Suprapubic skin (tissue), 4 donors: ENCODE measurements at regions not wholly inside any gene's neighbourhood (a gene's known extent, or its start where the extent isn't known, plus 50 kb on each side); places are given as distances from the start of the nearest gene placed in this dataset.

Experiments used
- DNase-seq, 2 donors: peaks; one replicate each; pipeline ENCODE4 v3.0.0-alpha.2; 2019; ENCODE audit warnings: low spot score in 2 of 2
- H3K27ac ChIP-seq: fragments of 200-600 bp; sonication (generic); one replicate; pipeline ENCODE4 v1.5.1; 2019
- H3K27me3 ChIP-seq: fragments of 200-600 bp; sonication (generic); one replicate; pipeline ENCODE4 v1.5.1; 2019
- H3K36me3 ChIP-seq: fragments of 200-600 bp; sonication (generic); one replicate; pipeline ENCODE4 v1.5.1; 2019
- H3K4me1 ChIP-seq: fragments of 200-600 bp; sonication (generic); one replicate; pipeline ENCODE4 v1.5.1; 2019
- H3K4me3 ChIP-seq: fragments of 200-600 bp; sonication (generic); one replicate; pipeline ENCODE4 v1.5.1; 2019; ENCODE audit warnings: mild to moderate bottlenecking
- H3K9me3 ChIP-seq: fragments of 200-600 bp; sonication (generic); one replicate; pipeline ENCODE4 v1.5.1; 2019
- EP300 ChIP-seq: sonication (generic); formaldehyde crosslinking; IDR thresholded peaks from one replicate; pipeline ENCODE4 v1.6.1; 2017; ENCODE audit warnings: antibody characterized with exemption
- POLR2A ChIP-seq, 2 donors: fragments of 450-650 bp; IDR thresholded peaks; one replicate each; pipeline ENCODE4 v1.6.1; 2017; ENCODE audit warnings: antibody characterized with exemption in 2 of 2, mild to moderate bottlenecking in 2 of 2, moderate library complexity in 2 of 2
- POLR2AphosphoS5 ChIP-seq, 3 donors: sonication (generic); formaldehyde crosslinking; IDR thresholded peaks; one replicate each; pipeline ENCODE4 v1.6.1; 2017; ENCODE audit warnings: antibody characterized with exemption in 3 of 3
- WGBS: methylation state at CpG from one replicate; pipeline ENCODE4 v1.1.5; 2018; 5-methylcytosine and 5-hydroxymethylcytosine counted together
- TF ChIP-seq, protein P1 (sequence below), 2 donors: fragments of 200-600 bp in 1 of 2; fragments of 450-650 bp in 1 of 2; sonication (generic) in 1 of 2; IDR thresholded peaks; one replicate each; pipeline ENCODE4 v1.5.1; 2016 to 2019; ENCODE audit warnings: antibody characterized with exemption in 2 of 2, mild to moderate bottlenecking in 1 of 2, moderate library complexity in 1 of 2

DNA sequence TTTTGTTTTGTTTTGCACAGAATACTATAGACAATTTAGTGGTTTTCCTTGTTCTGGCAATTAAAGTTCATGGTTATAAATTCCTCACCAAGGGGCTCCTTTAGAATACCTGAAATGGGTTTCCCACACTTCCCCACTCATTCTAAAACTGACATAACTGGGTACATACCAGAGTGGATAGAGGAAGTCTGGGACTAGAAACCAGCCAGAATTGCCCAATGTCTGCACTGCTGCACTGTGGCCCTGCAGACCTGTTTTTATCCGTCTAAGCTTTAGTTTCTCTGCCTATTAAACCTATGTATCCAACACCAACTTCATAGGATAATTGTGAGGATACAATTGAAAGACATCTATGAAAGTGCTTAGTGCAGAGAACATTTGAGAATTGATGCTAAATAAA, 498.6 kb downstream of the KCTD12 start:
- H3K4me3 ChIP-seq, result no peak overlapping the region
- no peaks in the 10 kb centered on the region for H3K27me3 ChIP-seq
- TF ChIP-seq, protein P1, sequence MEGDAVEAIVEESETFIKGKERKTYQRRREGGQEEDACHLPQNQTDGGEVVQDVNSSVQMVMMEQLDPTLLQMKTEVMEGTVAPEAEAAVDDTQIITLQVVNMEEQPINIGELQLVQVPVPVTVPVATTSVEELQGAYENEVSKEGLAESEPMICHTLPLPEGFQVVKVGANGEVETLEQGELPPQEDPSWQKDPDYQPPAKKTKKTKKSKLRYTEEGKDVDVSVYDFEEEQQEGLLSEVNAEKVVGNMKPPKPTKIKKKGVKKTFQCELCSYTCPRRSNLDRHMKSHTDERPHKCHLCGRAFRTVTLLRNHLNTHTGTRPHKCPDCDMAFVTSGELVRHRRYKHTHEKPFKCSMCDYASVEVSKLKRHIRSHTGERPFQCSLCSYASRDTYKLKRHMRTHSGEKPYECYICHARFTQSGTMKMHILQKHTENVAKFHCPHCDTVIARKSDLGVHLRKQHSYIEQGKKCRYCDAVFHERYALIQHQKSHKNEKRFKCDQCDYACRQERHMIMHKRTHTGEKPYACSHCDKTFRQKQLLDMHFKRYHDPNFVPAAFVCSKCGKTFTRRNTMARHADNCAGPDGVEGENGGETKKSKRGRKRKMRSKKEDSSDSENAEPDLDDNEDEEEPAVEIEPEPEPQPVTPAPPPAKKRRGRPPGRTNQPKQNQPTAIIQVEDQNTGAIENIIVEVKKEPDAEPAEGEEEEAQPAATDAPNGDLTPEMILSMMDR (IDR thresholded peaks at IDR 0.05), result no peak
- TF ChIP-seq EP300 (no peak), POLR2A (IDR thresholded peaks at IDR 0.05) (no peak), POLR2AphosphoS5 (IDR thresholded peaks at IDR 0.05) (no peak)
- peaks cover 22% of the 10 kb centered on the region for H3K4me1 ChIP-seq
- H3K9me3 ChIP-seq, result no peaks in the 10 kb centered on the region
- 72% methylated on average over 1 of the region's 1 CpG for WGBS
- no peaks in the 10 kb centered on the region for H3K36me3 ChIP-seq
- no peak for DNase-seq
- no peak overlapping the region for H3K27ac ChIP-seq

DNA sequence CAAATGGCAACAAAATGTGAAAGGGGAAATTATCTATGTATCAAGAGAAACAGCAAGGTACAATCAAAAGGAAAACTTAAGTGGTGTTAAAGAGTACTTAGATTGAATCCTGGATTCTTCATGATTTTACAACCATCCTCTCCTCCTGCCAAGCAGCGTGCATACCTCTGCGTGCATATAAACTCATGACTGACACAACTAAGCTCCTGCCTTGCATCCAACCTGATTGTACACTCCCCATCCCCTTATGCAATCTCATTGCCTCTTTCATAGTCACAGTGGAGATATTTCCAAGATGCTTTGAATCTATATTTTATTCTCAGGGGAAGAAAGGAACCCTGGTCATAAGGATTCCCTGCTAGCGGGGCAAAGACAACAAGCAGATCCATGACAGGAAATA, 499.9 kb downstream of the KCTD12 start:
- WGBS, result 83% methylated on average over 3 of the region's 3 CpGs

DNA sequence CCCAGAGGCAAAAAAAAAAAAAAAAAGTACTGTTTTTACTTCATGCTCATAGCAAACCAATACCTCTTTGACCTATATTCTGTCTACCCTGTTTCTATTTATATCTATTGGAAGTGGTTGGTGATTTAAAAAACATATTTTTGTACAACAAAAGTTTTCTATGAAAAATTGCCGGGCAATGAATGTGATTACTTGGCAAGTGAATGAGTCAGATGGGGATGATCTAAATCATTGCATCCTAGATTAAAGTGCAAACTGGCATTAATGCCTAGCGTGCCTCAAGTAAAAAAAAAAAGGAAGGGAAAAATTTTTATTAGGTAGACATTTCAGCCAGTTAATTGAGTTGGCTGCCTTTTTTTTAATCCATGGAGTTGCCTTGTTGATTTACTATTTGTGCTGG, 500.6 kb downstream of the KCTD12 start:
- no peak for DNase-seq
- Histone ChIP-seq H3K27me3 (no peaks in the 10 kb centered on the region), H3K4me3 (no peak overlapping the region), H3K9me3 (no peaks in the 10 kb centered on the region), H3K4me1 (peaks cover 22% of the 10 kb centered on the region), H3K27ac (no peak overlapping the region), H3K36me3 (no peaks in the 10 kb centered on the region)
- 67% methylated on average over 2 of the region's 2 CpGs for WGBS
- TF ChIP-seq POLR2AphosphoS5 (IDR thresholded peaks at IDR 0.05) (no peak), POLR2A (IDR thresholded peaks at IDR 0.05) (no peak), EP300 (no peak)
- TF ChIP-seq, protein P1 (IDR thresholded peaks at IDR 0.05), result no peak

More for the DNA sequence above, 499.9 kb downstream of the KCTD12 start:
- Histone ChIP-seq H3K27ac (no peak overlapping the region), H3K27me3 (no peaks in the 10 kb centered on the region), H3K9me3 (no peaks in the 10 kb centered on the region), H3K36me3 (no peaks in the 10 kb centered on the region), H3K4me1 (peaks cover 22% of the 10 kb centered on the region), H3K4me3 (no peak overlapping the region)
- no peak for DNase-seq
- TF ChIP-seq, protein P1 (IDR thresholded peaks at IDR 0.05), result no peak
- TF ChIP-seq POLR2A (IDR thresholded peaks at IDR 0.05) (no peak), EP300 (no peak), POLR2AphosphoS5 (IDR thresholded peaks at IDR 0.05) (no peak)

DNA sequence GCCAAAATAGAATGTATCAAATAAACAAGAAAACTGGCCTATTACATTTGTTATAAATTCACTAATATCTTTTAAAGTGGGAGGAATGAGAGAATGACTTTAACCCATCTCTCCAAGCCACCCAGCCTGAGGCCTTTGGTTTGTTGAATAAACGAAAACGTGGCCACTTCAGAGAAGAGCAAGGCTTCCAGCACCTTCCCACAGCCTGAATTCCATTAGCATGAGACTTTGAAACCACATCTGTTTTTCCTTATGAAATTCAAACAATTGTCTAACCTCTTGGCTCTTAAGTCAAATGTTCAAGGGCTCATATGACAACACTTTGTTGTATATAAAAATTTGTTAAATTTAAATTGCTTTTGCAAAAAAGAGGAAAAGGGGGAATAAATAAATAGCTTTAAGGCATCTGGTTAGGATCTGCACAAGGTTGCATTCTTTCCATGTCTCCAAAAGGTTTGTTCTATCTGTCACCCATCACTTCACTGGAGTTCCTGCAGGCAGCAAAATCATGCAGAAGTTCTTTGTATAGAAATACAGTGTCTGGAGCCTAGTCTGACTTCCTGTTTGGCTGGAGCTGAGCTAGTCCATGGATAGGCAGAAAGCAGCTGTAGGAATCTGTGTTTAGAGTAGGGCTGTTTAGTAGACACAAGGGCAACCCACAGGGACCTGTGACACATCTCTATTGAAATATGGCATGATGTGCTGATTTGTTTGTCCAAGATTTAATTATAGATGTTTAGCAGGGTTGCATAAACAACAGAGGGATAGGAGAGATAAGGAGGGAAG, 502.3 kb downstream of the KCTD12 start:
- WGBS, result 36% methylated on average over 2 of the region's 2 CpGs
- H3K27me3 ChIP-seq, result no peaks in the 10 kb centered on the region
- H3K9me3 ChIP-seq, result no peaks in the 10 kb centered on the region
- H3K4me3 ChIP-seq, result no peak overlapping the region
- peaks cover 22% of the 10 kb centered on the region for H3K4me1 ChIP-seq
- H3K27ac ChIP-seq, result peak overlapping the region; percentile 77
- TF ChIP-seq POLR2A (IDR thresholded peaks at IDR 0.05), result no peak
- TF ChIP-seq, protein P1 (IDR thresholded peaks at IDR 0.05), result no peak
- no peak for DNase-seq
- no peaks in the 10 kb centered on the region for H3K36me3 ChIP-seq

DNA sequence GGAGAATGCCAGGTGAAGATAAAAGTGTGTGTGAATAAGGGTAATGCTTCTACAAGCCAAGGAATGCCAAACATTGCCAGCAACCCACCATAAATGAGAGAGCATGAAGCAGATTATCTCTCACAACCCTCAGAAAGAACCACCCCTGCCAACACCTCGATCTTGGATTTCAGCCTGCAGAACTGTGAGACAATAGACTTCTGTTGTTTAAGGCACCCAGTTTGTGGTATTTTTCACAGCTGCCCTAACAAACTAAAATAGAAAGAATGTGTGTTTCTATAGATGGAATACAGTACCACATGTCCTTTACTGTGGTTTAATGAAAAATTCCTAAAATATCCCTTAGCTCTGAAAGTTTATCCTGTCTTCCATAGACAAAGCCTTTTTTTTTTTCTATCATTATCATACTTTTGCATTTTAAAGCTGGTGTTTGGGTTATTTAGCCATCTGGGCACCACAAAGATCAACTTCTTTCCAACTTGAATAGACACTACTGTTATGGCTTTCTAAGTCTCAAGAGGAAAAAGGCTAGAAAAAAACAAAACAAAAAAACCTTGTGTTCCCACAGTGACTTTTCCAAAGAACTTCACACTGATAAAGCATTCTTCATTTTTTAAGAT, 505.6 kb downstream of the KCTD12 start:
- Histone ChIP-seq H3K4me3 (no peak overlapping the region), H3K9me3 (no peaks in the 10 kb centered on the region), H3K36me3 (no peaks in the 10 kb centered on the region), H3K4me1 (peaks cover 22% of the 10 kb centered on the region), H3K27me3 (no peaks in the 10 kb centered on the region), H3K27ac (no peak overlapping the region)
- TF ChIP-seq POLR2A (IDR thresholded peaks at IDR 0.05) (no peak), EP300 (no peak), POLR2AphosphoS5 (IDR thresholded peaks at IDR 0.05) (no peak)
- TF ChIP-seq, protein P1 (IDR thresholded peaks at IDR 0.05), result no peak
- DNase-seq, result no peak
- 56% methylated on average over 1 of the region's 1 CpG for WGBS
